ENCODE measurements at regions not wholly inside any gene's neighbourhood (a gene's known extent, or its start where the extent isn't known, plus 50 kb on each side); places are given as distances from the start of the nearest gene placed in this dataset.

GRCh38 chr15:50819344-50819743, 53.8 kb upstream of the SPPL2A start:
- Histone ChIP-seq H3K27ac (ENCODE audit: low read length) (no peak overlapping the region), H3K9me3 (ENCODE audit: low read length) (no peaks in the 10 kb centered on the region), H3K4me1 (ENCODE audit: insufficient read depth, low read length) (peaks cover 4% of the 10 kb centered on the region; the same call in 1 of the 2 replicates), H3K9ac (ENCODE audit: low read length) (no peak overlapping the region), H2AFZ (ENCODE audit: low read length) (no peak overlapping the region), H3K79me2 (ENCODE audit: low read length) (no peaks in the 10 kb centered on the region), H4K20me1 (ENCODE audit: low read length) (no peaks in the 10 kb centered on the region), H3K9me2 (replicated peaks; ENCODE audit: low read length) (no peaks in the 10 kb centered on the region), H3F3A (ENCODE audit: low read length, unreplicated experiment) (no peaks in the 10 kb centered on the region), H3K4me2 (ENCODE audit: low read length) (no peak overlapping the region), H3K4me3 (ENCODE audit: low read length) (no peak overlapping the region), H3K27me3 (ENCODE audit: low read length) (no peaks in the 10 kb centered on the region), H3K36me3 (ENCODE audit: low read depth, low read length) (no peaks in the 10 kb centered on the region)
- ChIA-PET CTCF (no interaction called here), POLR2A (ENCODE audit: unreplicated experiment) (no interaction called here)
- TF ChIP-seq CTCF (conservative IDR thresholded peaks at IDR 0.05; ENCODE audit: low read depth, low read length) (no peak), EZH2 (IDR thresholded peaks at IDR 0.05; ENCODE audit: low read length, unreplicated experiment) (no peak), EZH2phosphoT487 (IDR thresholded peaks at IDR 0.05; ENCODE audit: borderline replicate concordance, low read length) (no peak)
- no peak for DNase-seq
- intact Hi-C loops (cut with micrococcal nuclease): no loop called here
- BruUV-seq (replicated peaks): no TSS peak
- no peak for ATAC-seq

GRCh38 chr15:50815958-50816590, 50.6 kb upstream of the SPPL2A start:
- Histone ChIP-seq H2AFZ (ENCODE audit: low read length) (peak overlapping the region; percentile 31; the same call in 1 of the 2 replicates), H3F3A (ENCODE audit: low read length, unreplicated experiment) (no peaks in the 10 kb centered on the region), H3K36me3 (ENCODE audit: low read depth, low read length) (no peaks in the 10 kb centered on the region), H3K9me3 (ENCODE audit: low read length) (no peaks in the 10 kb centered on the region), H3K9me2 (replicated peaks; ENCODE audit: low read length) (no peaks in the 10 kb centered on the region), H3K9ac (ENCODE audit: low read length) (no peak overlapping the region), H3K27ac (ENCODE audit: low read length) (no peak overlapping the region), H3K27me3 (ENCODE audit: low read length) (no peaks in the 10 kb centered on the region), H3K79me2 (ENCODE audit: low read length) (no peaks in the 10 kb centered on the region), H3K4me3 (ENCODE audit: low read length) (no peak overlapping the region), H3K4me2 (ENCODE audit: low read length) (peak overlapping the region; percentile 38), H4K20me1 (ENCODE audit: low read length) (no peaks in the 10 kb centered on the region), H3K4me1 (ENCODE audit: insufficient read depth, low read length) (peaks cover 4% of the 10 kb centered on the region; the same call in 1 of the 2 replicates)
- ATAC-seq (peak; percentile 91), DNase-seq (peak; percentile 82)
- ChIA-PET CTCF (no interaction called here), POLR2A (ENCODE audit: unreplicated experiment) (interaction anchor here (0.7 kb wide), 1 partner anchor 1365 kb away, joined by 3 read pairs; no protein-coding TSS in a partner anchor)
- intact Hi-C loops (cut with micrococcal nuclease): no loop called here
- no TSS peak for BruUV-seq (replicated peaks)
- TF ChIP-seq EZH2phosphoT487 (IDR thresholded peaks at IDR 0.05; ENCODE audit: borderline replicate concordance, low read length) (no peak), CTCF (conservative IDR thresholded peaks at IDR 0.05; ENCODE audit: low read depth, low read length) (no peak), EZH2 (IDR thresholded peaks at IDR 0.05; ENCODE audit: low read length, unreplicated experiment) (no peak)
